ENCODE measurements at regions not wholly inside any gene's neighbourhood (a gene's known extent, or its start where the extent isn't known, plus 50 kb on each side); places are given as distances from the start of the nearest gene placed in this dataset.

DNA sequence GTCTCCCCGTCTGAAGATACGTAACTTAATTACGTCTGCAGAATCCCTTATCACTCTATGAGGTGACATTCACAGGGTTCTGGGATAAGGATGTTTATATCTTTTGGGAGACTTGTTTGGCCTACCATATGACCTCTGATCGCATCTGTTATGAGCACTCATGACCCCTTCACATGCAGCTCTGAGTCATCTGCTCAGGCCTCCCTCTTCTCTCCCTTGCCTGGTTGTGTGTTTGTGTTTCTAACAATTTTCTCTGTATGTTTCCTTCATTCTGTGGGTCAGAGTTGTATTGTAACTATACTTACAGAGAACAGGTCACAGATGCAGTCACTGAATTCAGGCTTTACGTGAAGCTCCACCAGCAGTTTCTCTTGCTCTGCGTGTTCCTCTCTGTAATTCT lies 330.6 kb downstream of the TENT4A start:
- no peak overlapping the region for H3K4me3 Mint-ChIP-seq
- CTCF ChIA-PET (ENCODE audit: partially characterized antibody) = no interaction called here

DNA sequence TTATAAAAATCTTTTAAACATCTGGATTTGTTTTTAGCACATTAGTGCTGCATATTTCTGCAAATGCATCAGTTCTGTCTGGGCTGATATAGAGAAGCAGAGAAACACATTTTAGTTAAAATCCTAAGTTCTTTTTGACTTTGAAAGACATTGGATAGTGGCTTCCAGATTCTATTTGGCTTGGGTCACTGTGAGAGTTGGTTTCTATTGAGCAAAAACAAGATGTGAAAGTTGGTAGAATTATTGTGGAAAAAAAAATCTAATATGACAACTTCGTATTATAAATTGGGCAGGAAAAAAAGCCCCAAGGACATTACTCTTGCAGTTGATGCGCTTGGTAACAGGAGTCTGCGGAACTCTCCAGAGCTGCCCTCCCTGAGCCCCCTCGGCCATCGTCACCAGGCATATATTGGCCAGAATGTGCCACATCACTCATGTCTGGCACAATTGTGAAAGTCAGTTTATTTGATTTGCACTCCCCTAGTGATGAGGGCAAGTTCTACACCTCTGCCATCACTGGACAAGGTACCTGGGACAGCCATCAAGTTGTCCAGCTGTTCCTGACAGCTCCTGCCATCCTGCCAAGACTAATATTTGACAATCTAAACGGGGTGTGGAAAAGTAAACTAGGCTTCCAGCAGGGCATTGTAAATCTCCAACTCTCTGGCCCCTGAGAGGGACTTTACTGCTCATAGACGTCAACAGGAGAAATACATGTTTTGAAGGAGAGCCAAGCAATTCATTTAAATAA lies 334.5 kb downstream of the TENT4A start:
- Mint-ChIP-seq H3K4me1 (no peaks in the 10 kb centered on the region), H3K4me3 (no peak overlapping the region), H3K27ac (no peak overlapping the region), H3K27me3 (no peaks in the 10 kb centered on the region), H3K9me3 (peaks cover 0 to 2% (median 0%) of the 10 kb centered on the region in 8 donors), H3K36me3 (no peaks in the 10 kb centered on the region)
- no peak for DNase-seq
- ChIA-PET CTCF (ENCODE audit: partially characterized antibody) (no interaction called here), POLR2A (ENCODE audit: partially characterized antibody) (no interaction called here)
- H3K36me3 ChIP-seq (ENCODE audit: insufficient read depth, low read length) = no peaks in the 10 kb centered on the region
- intact Hi-C loops (cut with micrococcal nuclease) = no loop called here
- H3K4me1 ChIP-seq (ENCODE audit: insufficient read depth, low read length) = no peaks in the 10 kb centered on the region
- no peak overlapping the region for H3K4me3 ChIP-seq (ENCODE audit: low read length in 2 of 2)
- no peaks in the 10 kb centered on the region for H3K9me3 ChIP-seq (ENCODE audit: control insufficient read depth in 1 of 2, low read length in 2 of 2)
- H3K27me3 ChIP-seq (ENCODE audit: insufficient read depth, low read length) = no peaks in the 10 kb centered on the region
- H3K27ac ChIP-seq (ENCODE audit: low read depth, low read length) = no peak overlapping the region

More for the DNA sequence above, 330.6 kb downstream of the TENT4A start:
- no peak for DNase-seq
- Histone ChIP-seq H3K27me3 (ENCODE audit: insufficient read depth, low read length) (no peaks in the 10 kb centered on the region), H3K4me3 (ENCODE audit: low read length in 2 of 2) (no peak overlapping the region), H3K36me3 (ENCODE audit: insufficient read depth, low read length) (no peaks in the 10 kb centered on the region), H3K4me1 (ENCODE audit: insufficient read depth, low read length) (no peaks in the 10 kb centered on the region), H3K27ac (ENCODE audit: low read depth, low read length) (no peak overlapping the region), H3K9me3 (ENCODE audit: control insufficient read depth in 1 of 2, low read length in 2 of 2) (no peaks in the 10 kb centered on the region)
- intact Hi-C loops (cut with micrococcal nuclease) = no loop called here
- Mint-ChIP-seq H3K27me3 (peaks cover 0 to 8% of the 10 kb centered on the region in 2 donors), H3K4me1 (no peaks in the 10 kb centered on the region), H3K27ac (no peak overlapping the region), H3K9me3 (peaks cover 0 to 4% (median 0%) of the 10 kb centered on the region in 8 donors), H3K36me3 (no peaks in the 10 kb centered on the region)
- POLR2A ChIA-PET (ENCODE audit: partially characterized antibody) = no interaction called here

DNA sequence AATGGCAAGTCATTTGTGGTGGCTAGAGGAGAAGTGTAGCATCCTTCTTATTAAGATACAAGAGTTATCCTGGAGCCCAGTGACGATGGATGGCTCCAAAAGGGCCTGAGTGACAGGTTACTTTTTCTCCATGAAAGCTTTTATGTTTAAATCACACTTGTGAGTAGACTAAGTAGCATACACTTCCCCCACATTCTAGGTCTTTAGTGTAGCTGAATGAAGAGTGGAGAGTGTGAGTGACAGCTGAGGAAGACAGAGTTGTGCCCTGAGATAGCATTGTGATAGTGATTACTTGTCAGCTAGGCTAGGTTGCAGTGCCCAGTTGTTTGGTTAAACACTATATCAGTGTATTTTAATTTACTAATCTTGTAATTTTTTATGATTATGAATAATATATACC lies 337.8 kb downstream of the TENT4A start:
- Mint-ChIP-seq H3K4me1 (no peaks in the 10 kb centered on the region), H3K4me3 (no peak overlapping the region), H3K27me3 (peaks cover 0 to 4% of the 10 kb centered on the region in 2 donors), H3K36me3 (no peaks in the 10 kb centered on the region), H3K27ac (no peak overlapping the region), H3K9me3 (peaks cover 0 to 6% (median under 1%) of the 10 kb centered on the region in 8 donors)
- POLR2A ChIA-PET (ENCODE audit: partially characterized antibody) = no interaction called here
- Histone ChIP-seq H3K27ac (ENCODE audit: low read depth, low read length) (no peak overlapping the region), H3K9me3 (ENCODE audit: control insufficient read depth in 1 of 2, low read length in 2 of 2) (no peaks in the 10 kb centered on the region), H3K36me3 (ENCODE audit: insufficient read depth, low read length) (no peaks in the 10 kb centered on the region), H3K4me3 (ENCODE audit: low read length in 2 of 2) (no peak overlapping the region), H3K4me1 (ENCODE audit: insufficient read depth, low read length) (no peaks in the 10 kb centered on the region), H3K27me3 (ENCODE audit: insufficient read depth, low read length) (no peaks in the 10 kb centered on the region)
- intact Hi-C loops (cut with micrococcal nuclease) = no loop called here
- no peak for DNase-seq
- CTCF ChIA-PET (ENCODE audit: partially characterized antibody) = no interaction called here

DNA sequence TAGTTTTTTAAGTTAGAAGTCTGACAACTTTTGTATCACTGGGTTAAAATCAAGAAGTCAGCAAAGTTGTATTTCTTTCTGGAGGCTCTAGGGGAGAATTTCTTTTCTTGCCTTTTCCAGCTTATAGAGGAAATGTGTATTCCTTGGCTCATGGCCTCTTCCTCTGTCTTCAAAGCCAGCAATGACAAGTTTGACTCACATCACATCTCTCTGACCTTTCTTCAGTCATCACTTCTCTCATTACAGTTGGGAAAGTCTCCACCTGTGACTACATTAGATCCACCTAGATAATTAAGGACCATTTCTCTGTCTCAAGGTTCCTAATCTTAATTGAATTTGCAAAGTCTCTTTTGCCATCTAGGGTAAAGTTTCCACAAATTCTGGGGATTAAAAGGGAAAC lies 339.9 kb downstream of the TENT4A start:
- Histone ChIP-seq H3K4me1 (ENCODE audit: insufficient read depth, low read length) (no peaks in the 10 kb centered on the region), H3K4me3 (ENCODE audit: low read length in 2 of 2) (no peak overlapping the region), H3K27ac (ENCODE audit: low read depth, low read length) (no peak overlapping the region), H3K36me3 (ENCODE audit: insufficient read depth, low read length) (no peaks in the 10 kb centered on the region), H3K27me3 (ENCODE audit: insufficient read depth, low read length) (no peaks in the 10 kb centered on the region), H3K9me3 (ENCODE audit: control insufficient read depth in 1 of 2, low read length in 2 of 2) (no peaks in the 10 kb centered on the region)
- Mint-ChIP-seq H3K4me1 (no peaks in the 10 kb centered on the region), H3K27me3 (peaks cover 0 to 4% of the 10 kb centered on the region in 2 donors), H3K9me3 (peaks cover 0 to 6% (median 0%) of the 10 kb centered on the region in 8 donors), H3K36me3 (no peaks in the 10 kb centered on the region), H3K4me3 (no peak overlapping the region), H3K27ac (no peak overlapping the region)
- no peak for DNase-seq
- CTCF ChIA-PET (ENCODE audit: partially characterized antibody) = no interaction called here
- POLR2A ChIA-PET (ENCODE audit: partially characterized antibody) = no interaction called here
- intact Hi-C loops (cut with micrococcal nuclease) = no loop called here

DNA sequence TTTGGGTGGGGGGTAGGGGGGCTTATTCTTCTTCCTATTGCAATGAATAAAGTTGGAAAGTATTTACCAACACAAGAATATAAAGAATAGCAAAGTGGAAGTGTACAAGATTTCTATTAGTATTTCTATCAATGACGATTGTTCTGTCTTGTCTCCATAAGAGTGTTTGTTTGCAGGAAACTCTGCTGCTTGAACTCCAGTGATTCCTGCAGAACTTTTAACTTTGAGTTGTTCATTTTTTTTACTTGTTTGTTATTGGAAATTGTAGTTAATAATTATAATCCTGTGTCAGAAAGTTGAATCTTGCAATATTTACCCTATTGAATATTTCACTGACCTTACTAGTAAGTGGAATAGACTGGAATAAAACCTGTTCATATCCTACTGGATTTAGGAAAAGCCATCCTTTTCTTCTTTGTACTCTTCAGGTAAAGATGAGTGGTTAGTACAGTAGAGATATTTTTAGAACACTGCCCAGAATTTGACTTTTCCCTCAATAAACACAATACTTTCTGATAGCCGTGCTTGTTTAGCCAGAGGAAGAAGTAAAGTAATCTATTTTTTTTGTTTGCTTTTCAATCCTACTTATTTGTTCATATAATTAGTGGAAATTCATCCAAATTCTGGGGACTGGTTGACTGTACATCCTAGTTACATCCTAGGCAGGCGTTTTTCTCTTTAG lies 340.4 kb downstream of the TENT4A start:
- ChIA-PET POLR2A (ENCODE audit: partially characterized antibody) (no interaction called here), CTCF (ENCODE audit: partially characterized antibody) (no interaction called here)
- H3K27me3 Mint-ChIP-seq = peaks cover 0 to 4% of the 10 kb centered on the region in 2 donors
- Histone ChIP-seq H3K36me3 (ENCODE audit: insufficient read depth, low read length) (no peaks in the 10 kb centered on the region), H3K4me3 (ENCODE audit: low read length in 2 of 2) (no peak overlapping the region), H3K4me1 (ENCODE audit: insufficient read depth, low read length) (no peaks in the 10 kb centered on the region), H3K27ac (ENCODE audit: low read depth, low read length) (no peak overlapping the region), H3K9me3 (ENCODE audit: control insufficient read depth in 1 of 2, low read length in 2 of 2) (no peaks in the 10 kb centered on the region), H3K27me3 (ENCODE audit: insufficient read depth, low read length) (no peaks in the 10 kb centered on the region)
- DNase-seq = no peak
- peaks cover 0 to 6% (median 0%) of the 10 kb centered on the region in 8 donors for H3K9me3 Mint-ChIP-seq
- H3K36me3 Mint-ChIP-seq = no peaks in the 10 kb centered on the region
- intact Hi-C loops (cut with micrococcal nuclease) = no loop called here
- H3K27ac Mint-ChIP-seq = no peak overlapping the region
- H3K4me1 Mint-ChIP-seq = no peaks in the 10 kb centered on the region
- H3K4me3 Mint-ChIP-seq = no peak overlapping the region

DNA sequence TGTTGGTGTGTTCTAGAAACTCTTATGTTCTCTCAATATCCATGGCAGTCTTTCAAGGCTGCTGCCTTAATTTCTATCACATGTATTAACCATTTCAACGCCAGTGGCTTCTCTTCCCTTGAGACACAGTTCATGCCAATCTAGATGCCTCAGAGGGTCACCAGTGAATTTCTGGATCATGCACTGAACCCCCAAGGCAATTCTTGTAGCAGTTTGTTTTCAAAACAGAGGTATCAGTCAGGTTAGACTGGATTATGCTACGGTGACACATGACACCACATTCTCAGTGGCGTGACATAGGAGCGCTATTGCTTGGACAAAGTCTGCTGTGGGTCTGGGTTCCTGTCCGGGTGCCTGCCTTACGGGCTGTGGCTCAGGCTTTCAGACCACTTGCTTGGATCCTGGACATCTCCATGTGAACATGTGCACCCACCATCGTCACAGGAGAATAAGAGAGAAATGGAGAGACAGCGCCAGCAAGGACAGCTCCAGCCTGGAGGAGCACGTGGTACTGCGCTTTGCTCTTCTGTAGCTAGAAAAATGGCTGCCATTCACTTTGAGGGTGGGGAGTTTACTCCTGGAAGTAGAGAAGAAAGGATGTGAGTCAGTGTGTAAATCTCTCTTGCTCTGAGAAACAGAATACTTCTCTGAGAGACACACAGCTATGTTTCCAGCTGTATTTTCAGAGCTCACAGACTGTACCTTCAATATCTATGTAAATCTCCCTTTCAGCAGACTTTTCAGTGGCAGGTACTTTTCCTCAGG lies 329.3 kb upstream of the ADCY2 start:
- ChIA-PET CTCF (ENCODE audit: partially characterized antibody) (no interaction called here), POLR2A (ENCODE audit: partially characterized antibody) (no interaction called here)
- no peaks in the 10 kb centered on the region for H3K36me3 ChIP-seq (ENCODE audit: insufficient read depth, low read length)
- no peak overlapping the region for H3K27ac ChIP-seq (ENCODE audit: low read depth, low read length)
- Mint-ChIP-seq H3K4me1 (no peaks in the 10 kb centered on the region), H3K4me3 (no peak overlapping the region), H3K27ac (no peak overlapping the region), H3K27me3 (peaks cover 0 to 2% of the 10 kb centered on the region in 2 donors), H3K36me3 (no peaks in the 10 kb centered on the region), H3K9me3 (peaks cover 0 to 5% (median 1%) of the 10 kb centered on the region in 8 donors)
- intact Hi-C loops (cut with micrococcal nuclease) = no loop called here
- H3K9me3 ChIP-seq (ENCODE audit: control insufficient read depth in 1 of 2, low read length in 2 of 2) = no peaks in the 10 kb centered on the region
- DNase-seq = no peak
- no peaks in the 10 kb centered on the region for H3K4me1 ChIP-seq (ENCODE audit: insufficient read depth, low read length)
- H3K27me3 ChIP-seq (ENCODE audit: insufficient read depth, low read length) = no peaks in the 10 kb centered on the region
- H3K4me3 ChIP-seq (ENCODE audit: low read length in 2 of 2) = no peak overlapping the region

DNA sequence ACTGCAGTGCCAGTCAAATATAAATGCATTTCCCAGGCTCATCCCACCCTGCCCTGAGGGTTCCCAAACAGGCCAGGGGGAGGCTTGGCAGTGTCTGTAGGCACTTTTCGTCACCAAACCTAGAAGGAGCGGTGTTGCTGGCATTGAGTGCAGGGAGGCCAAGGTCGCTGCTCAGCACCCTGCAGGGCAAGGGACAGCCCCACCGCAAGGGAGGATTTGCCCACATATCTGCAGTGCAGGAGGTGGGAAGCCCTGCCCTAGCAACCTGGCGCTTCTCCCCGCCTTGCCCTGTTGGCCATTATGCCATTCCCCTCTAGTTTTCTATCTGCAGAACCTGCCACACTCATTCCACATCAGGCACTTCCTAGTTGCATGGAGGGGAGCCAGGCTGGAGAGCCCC lies 327.8 kb upstream of the ADCY2 start:
- H3K9me3 Mint-ChIP-seq = peaks cover 0 to 4% (median 1%) of the 10 kb centered on the region in 8 donors
- ChIA-PET CTCF (ENCODE audit: partially characterized antibody) (no interaction called here), POLR2A (ENCODE audit: partially characterized antibody) (no interaction called here)
- Histone ChIP-seq H3K27me3 (ENCODE audit: insufficient read depth, low read length) (no peaks in the 10 kb centered on the region), H3K36me3 (ENCODE audit: insufficient read depth, low read length) (no peaks in the 10 kb centered on the region), H3K4me1 (ENCODE audit: insufficient read depth, low read length) (no peaks in the 10 kb centered on the region), H3K27ac (ENCODE audit: low read depth, low read length) (no peak overlapping the region), H3K9me3 (ENCODE audit: control insufficient read depth in 1 of 2, low read length in 2 of 2) (no peaks in the 10 kb centered on the region), H3K4me3 (ENCODE audit: low read length in 2 of 2) (no peak overlapping the region)
- no peak overlapping the region for H3K4me3 Mint-ChIP-seq
- intact Hi-C loops (cut with micrococcal nuclease) = no loop called here
- no peak overlapping the region for H3K27ac Mint-ChIP-seq
- H3K27me3 Mint-ChIP-seq = peaks cover 0 to 2% of the 10 kb centered on the region in 2 donors
- H3K4me1 Mint-ChIP-seq = no peaks in the 10 kb centered on the region
- H3K36me3 Mint-ChIP-seq = no peaks in the 10 kb centered on the region
- no peak for DNase-seq
